ENCODE measurements at regions not wholly inside any gene's neighbourhood (a gene's known extent, or its start where the extent isn't known, plus 50 kb on each side); places are given as distances from the start of the nearest gene placed in this dataset.

GRCh38 chr2:14134771-14135170 is 497.7 kb upstream of the LRATD1 start:
- no peak for DNase-seq

GRCh38 chr2:14136030-14136429 is 496.5 kb upstream of the LRATD1 start:
- DNase-seq, result no peak

- DNase-seq, result no peak
These were observed 494.9 kb upstream of the LRATD1 start for GRCh38 chr2:14137643-14138042.

GRCh38 chr2:14140009-14140550 is 492.4 kb upstream of the LRATD1 start:
- DNase-seq, result no peak

GRCh38 chr2:14143435-14143834 is 489.1 kb upstream of the LRATD1 start:
- no peak for DNase-seq

GRCh38 chr2:14148216-14148615 is 484.3 kb upstream of the LRATD1 start:
- DNase-seq, result no peak

- no peak for DNase-seq
These were observed 474.7 kb upstream of the LRATD1 start for GRCh38 chr2:14157816-14158215.

GRCh38 chr2:14180333-14180732 is 452.2 kb upstream of the LRATD1 start:
- DNase-seq, result no peak

GRCh38 chr2:14182227-14182946 is 450.1 kb upstream of the LRATD1 start:
- DNase-seq, result no peak

- no peak for DNase-seq
These were observed 446.6 kb upstream of the LRATD1 start for GRCh38 chr2:14185906-14186305.

GRCh38 chr2:14188446-14188845 is 444.1 kb upstream of the LRATD1 start:
- no peak for DNase-seq

GRCh38 chr2:14189929-14190328 is 442.6 kb upstream of the LRATD1 start:
- DNase-seq, result no peak

GRCh38 chr2:14194233-14194632 is 438.3 kb upstream of the LRATD1 start:
- no peak for DNase-seq

GRCh38 chr2:14197293-14197692 is 435.2 kb upstream of the LRATD1 start:
- no peak for DNase-seq

GRCh38 chr2:14199040-14199439 is 433.5 kb upstream of the LRATD1 start:
- no peak for DNase-seq

GRCh38 chr2:14219306-14219705 is 413.2 kb upstream of the LRATD1 start:
- DNase-seq, result no peak

- DNase-seq, result no peak
These were observed 412.4 kb upstream of the LRATD1 start for GRCh38 chr2:14220101-14220500.

- no peak for DNase-seq
These were observed 411.1 kb upstream of the LRATD1 start for GRCh38 chr2:14221466-14221865.

- no peak for DNase-seq
These were observed 408.9 kb upstream of the LRATD1 start for GRCh38 chr2:14223576-14223975.

GRCh38 chr2:14231391-14231898 is 401.1 kb upstream of the LRATD1 start:
- DNase-seq, result no peak

GRCh38 chr2:14232217-14232616 is 400.3 kb upstream of the LRATD1 start:
- DNase-seq, result no peak

GRCh38 chr2:14234911-14235310 is 397.6 kb upstream of the LRATD1 start:
- DNase-seq, result no peak

GRCh38 chr2:14235667-14236066 is 396.9 kb upstream of the LRATD1 start:
- no peak for DNase-seq

All from nucleus accumbens (tissue), 56 donors.